Activated CD8-positive, alpha-beta memory T cell treated with anti-CD3 and anti-CD28 coated beads for 1 hour (primary cell): ENCODE measurements at regions not wholly inside any gene's neighbourhood (a gene's known extent, or its start where the extent isn't known, plus 50 kb on each side); places are given as distances from the start of the nearest gene placed in this dataset.
"Not testable (repeated sequence)": the region's sequence is repeated elsewhere in the genome, so short reads cannot be mapped to it uniquely, and the experiment has no call there.

Experiments
- DNase-seq, 2 donors: peaks; one replicate each; pipeline ENCODE4 v3.0.0-alpha.2; 2020; ENCODE audit warnings: low read depth in 1 of 2; ENCODE audit errors: extremely low read depth in 1 of 2

DNA sequence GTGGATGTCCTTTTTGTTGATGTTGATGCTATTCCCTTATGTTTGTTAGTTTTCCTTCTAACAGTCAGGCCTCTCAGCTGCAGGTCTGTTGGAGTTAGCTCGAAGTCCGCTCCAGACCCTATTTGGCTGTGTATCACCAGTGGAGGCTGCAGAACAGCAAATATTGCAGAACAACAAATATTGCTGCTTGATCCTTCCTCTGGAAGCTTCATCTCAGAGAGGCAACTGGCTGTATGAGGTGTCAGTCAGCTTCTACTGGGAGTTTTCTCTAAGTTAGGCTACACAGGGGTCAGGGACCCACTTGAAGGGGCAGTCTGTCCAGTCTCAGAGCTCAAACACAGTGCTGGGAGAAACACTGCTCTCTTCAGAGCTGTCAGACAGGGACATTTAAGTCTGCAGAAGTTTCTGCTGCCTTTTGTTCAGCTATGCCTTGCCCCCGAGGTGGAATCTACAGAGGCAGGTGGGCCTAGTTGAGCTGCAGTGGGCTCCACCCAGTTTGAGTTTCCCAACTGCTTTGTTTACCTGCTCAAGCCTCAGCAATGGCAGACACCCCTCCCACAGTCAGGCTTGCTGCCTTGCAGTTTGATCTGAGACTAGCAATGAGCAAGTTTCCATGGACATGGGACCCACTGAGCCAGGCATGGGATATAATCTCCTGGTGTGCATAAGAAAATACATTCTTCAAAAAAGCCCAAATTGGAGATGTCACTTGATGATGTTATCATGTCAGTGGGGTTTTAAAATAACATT lies 99.5 kb downstream of the KDM5D start:
- DNase-seq, result no peak

DNA sequence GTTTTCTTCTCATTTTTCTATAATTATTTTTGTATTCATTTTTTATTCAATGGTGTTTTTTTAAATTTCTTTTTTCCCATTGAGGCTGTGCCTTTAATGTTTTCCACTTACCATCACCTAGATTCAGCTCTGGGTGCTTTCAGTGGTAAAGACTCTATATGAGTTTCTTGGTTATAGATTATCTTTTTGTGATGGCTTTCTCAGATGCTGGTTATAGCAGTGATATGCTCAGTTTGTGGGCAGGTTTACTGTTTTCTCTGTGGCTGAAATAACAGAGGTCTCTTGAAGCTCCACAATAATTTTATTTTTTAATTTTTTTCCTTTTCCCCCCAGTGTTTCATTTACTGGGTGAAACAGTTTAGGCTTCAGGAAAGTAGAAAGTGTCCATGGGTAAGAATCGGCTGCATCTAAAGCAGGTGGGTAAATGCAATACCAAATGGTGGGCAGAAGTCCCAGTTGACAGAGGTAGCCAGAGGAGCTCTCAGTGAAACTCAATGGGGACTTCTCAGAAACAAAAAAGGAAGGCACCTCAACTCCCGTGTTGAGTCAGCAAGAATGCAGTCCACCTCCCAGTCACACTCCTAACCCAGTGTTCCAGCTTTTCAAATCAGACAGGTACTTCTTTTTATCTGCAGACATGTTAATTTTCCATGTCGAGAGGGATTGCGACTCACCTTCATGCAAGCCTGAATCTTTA lies 106.7 kb downstream of the KDM5D start:
- no peak for DNase-seq

DNA sequence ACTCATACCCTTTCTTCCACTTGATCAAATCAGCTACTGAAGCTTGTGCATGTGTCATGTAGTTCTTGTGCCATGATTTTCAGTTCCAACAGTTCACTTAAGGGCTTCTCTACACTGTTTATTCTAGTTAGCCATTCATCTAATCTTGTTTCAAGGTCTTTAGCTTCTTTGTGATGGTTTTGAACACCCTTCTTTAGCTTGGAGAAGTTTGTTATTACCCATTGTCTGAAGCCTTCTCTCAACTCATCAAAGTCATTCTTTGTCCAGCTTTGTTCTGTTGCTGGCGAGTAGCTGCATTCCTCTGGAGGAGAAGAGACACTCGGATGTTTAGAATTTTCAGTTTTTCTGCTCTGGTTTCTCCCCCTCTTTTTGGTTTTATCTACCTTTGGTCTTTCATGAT lies 115.6 kb downstream of the KDM5D start:
- no peak for DNase-seq

DNA sequence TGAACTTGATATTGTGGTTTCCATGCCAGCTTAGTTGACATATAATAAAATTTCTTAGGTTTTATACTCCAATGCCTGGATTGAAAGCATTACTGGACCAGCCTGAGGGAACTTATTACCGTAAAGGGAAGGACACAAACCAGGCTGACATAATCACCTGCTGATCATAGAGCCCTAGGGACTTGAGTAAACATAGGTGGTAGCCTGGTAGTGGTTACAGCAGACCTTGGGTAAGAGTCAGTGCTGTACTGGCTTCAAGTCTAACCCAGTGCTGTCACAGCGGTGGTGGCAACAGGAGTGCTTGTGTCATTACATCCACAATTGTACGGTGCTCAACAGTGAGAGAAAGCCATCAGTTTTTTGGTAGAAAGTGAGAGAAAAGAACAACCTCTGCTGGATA lies 122.1 kb downstream of the KDM5D start:
- DNase-seq, result no peak

DNA sequence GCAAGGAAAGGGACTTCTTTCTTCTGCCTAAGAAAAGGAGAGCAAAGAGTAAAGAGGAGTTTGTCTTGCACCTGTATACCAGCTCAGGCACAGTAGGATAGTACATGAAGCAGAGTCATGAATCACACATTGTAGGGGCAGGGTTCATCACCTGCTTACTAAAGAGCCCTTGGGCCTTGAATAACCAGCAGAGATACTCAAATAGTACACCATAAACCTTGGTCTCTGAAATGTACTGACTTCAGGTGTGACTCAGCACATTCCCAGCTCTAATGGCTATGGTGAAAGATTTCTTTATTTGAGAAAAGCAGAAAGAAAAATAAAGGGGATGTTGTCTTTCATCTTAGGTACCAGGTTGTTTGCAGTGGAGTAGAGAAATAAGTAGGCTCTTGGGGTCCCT lies 122.8 kb downstream of the KDM5D start:
- no peak for DNase-seq

DNA sequence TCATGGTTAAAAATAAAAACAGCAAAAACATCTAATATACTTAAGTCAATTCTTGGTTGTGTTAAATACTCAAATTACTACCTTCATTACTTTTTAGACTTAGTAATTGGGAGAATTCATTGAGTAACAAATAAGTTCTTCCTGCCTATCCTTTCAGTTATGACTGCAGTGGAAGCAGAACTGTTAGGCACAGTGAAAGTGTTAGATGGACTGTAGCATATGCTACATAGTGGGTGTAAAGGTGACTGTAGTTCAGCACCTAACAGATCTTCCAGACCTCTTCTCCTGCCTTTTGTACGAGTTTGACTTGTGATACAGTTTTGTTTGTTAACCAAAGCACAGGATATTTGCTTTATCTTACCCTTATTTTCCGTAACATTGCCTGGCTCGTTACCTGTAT lies 143.4 kb downstream of the KDM5D start:
- DNase-seq, result no peak

DNA sequence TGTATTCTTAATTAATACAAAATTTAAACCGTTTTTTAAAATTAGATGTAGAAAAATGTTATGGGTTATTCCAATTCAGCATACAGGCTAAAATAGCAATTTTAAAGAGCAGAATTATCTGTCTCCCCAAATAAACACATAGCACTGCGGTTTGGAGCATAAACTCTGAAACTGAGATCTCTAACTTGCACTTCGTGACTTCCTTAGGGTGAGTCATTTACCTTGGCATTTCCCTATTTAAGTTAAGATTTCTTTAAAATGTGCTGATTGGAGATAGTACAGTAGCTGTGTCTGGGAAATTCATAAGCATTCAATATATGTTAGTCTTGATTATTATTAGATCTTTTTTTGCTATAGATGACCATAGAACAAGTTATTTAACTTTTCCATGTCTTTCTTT lies 143.8 kb downstream of the KDM5D start:
- DNase-seq, result no peak

DNA sequence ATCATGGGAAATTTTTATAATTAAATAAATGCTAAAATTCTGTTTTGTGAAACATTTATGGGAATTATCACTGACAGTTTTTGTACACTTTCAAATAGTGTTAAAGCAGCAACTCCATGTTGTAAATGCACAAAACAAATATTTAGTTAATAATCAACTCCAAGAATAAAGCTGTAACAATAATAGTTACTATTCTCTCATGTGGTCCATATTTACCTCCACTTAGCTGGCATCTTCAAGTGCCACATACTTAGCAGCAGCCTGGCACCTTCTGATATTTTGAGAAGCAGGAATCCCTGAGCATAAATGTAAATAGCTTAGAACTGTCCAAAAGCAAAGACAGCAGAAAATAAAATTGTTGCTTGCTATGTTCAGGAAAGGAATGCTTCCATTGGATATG lies 154.3 kb downstream of the KDM5D start:
- DNase-seq, result no peak

DNA sequence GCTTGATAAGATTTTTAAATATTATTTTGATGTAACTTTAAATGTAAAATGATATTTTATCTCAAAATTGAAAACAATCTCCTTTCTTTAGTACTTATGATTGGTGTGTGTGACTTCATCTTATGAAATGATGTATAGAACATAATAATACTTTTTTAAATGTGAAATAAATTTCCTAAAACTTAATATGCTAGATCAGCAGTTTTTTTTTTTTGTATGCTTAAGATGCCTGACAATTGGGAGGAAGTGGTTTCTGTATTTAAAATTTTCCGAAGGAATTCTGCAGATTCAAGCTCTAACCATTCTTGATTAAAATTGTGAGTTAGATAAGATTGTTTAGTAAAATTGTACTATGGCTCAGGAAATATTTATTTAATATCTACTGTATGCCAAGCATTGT lies 154.9 kb downstream of the KDM5D start:
- no peak for DNase-seq

DNA sequence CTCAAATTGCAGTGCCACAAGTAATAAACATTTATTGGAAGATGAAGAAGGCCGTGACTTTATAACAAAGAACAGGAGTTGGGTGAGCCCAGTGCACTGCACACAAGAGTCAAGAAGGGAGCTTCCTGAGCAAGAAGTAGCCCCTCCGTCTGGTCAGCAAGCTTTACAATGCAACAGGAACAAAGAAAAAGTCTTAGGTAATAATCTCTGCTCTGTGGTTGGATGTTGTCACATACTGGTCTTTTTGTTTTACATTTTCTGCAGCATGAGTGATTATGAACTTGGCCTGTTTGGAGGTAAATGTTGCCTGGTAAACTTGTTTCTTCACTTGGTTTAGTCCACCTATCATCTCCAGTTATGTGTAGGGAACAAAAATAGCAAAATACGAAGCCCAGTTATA lies 157.2 kb downstream of the KDM5D start:
- no peak for DNase-seq

DNA sequence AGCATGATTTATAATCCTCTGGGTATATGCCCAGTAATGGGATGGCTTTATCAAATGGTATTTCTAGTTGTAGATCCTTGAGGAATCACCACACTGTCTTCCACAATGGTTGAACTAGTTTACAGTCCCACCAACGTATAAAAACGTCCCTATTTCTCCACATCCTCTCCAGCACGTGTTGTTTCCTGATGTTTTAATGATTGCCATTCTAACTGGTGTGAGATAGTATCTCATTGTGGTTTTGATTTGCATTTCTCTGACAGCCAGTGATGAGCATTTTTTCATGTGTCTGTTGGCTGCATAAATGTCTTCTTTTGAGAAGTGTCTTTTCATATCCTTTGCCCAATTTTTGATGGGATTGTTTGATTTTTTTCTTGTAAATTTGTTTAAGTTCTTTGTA lies 163.5 kb downstream of the KDM5D start:
- DNase-seq, result not testable (repeated sequence)

DNA sequence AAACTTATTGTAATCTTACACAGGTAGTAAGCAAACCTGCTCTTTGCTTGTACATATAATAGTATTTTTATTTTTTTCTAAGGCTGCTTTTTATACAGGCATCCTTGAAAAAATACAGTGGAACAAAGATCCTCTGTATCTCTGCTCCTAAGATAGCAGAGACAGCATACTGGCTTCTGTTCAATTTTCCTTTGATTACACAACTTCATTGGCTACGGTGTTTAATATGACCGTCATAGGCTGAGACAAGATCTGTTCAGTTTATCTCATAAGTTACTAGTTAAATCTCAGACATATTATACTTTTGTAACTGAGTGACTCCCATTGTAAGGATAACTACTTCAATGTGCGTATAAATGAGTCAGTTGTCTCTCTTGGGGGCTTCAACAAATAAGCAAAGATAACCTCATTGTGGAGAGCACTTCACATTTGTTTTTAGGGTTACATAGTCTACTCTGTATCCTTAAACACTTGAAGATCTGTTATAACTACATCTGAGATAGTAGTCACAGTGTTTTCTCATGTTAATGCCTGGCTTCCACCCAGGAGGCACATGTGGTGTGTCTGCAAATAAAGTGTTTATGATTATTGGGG lies 166.1 kb downstream of the KDM5D start:
- no peak for DNase-seq

DNA sequence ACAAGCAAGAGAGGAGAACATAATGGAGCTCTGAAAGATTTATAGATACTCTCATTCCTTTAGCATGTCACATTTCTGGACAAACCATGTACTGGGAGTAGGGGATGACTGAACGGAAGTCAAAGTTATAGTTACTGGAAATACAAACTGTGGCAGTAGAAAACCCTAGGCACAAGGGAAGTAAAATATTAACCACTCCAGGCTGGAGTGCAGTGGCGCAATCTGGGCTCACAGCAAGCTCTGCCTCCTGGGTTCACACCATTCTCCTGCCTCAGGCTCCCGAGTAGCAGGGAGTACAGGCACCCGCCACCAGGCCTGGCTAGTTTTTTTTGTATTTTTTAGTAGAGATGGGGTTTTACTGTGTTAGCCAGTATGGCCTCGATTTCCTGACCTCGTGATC lies 167.3 kb downstream of the KDM5D start:
- DNase-seq, result no peak

DNA sequence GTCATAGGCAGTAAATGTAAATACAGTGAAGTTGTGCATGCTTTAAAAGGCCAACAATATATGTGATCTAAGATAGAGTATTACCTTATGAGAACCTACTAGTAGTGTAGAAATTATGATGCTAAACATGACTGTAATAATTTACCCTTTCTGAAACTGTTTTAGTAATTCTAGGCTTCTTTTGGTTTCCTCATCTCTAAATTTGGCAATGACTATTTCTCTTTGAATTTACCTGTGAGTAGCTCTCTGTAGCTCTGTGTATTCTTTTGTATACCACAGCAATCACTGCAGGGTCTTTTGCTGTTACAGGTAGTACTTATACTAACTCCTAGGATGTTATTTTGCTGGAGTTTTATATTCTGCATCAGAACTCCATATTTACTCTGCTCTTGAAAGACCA lies 169.6 kb downstream of the KDM5D start:
- DNase-seq, result no peak

DNA sequence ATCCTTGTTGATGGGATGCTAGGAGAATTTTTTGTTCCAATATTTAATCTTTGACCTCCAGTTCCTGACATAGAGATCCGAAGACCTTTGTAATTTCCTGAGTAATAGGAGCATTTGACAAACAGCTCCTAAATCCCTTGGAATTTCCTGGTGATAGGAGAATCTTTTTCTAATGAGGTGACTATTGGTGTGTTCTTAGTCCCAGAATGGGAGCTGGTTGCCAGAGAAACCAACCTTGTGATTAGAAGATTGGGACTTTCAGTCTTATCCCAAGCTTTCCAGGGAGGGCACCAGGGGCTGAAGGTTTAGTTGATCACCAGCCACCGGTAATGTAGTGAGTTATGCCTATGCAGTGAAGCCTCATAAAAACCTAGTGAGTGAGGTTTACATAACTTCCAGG lies 170.9 kb downstream of the KDM5D start:
- DNase-seq, result no peak

DNA sequence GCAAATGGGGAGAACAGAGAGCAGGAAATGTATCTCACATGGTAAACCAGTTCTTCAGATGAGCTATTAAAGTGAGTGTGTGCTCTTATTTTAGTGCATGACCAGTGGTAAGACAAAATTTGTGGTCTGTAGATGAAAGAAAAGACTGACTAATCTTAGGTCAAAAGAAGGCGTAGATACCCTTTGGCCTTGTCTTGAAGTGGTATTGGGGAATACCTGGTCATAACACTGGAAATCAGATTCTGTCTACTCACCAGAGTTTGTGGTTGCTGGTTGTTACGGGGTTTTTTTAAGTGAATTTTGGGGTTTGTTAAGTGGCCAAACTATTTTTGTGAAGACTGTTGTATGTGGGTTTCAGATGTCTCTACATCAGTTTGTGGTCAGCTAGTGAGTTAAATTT lies 173.5 kb downstream of the KDM5D start:
- no peak for DNase-seq

DNA sequence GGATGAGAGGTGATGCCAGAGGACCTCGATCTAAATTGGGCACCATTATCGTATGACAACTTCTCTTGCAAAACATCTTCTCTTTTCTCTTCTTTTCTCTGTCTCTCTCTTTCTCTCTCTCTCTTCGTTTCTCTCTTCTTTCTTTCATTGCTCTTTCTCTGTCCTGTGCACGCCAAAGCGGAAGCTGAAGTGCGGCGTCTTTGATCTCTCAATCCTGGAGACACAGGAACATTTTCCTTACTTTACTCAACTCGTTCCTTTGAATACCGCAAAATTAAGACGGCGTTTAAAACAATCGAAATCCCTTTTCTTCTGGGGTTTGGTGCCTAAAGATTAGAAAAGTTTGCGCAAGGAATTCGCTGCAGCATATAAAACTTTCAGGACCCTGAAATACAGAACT lies 176.6 kb downstream of the KDM5D start:
- no peak for DNase-seq

DNA sequence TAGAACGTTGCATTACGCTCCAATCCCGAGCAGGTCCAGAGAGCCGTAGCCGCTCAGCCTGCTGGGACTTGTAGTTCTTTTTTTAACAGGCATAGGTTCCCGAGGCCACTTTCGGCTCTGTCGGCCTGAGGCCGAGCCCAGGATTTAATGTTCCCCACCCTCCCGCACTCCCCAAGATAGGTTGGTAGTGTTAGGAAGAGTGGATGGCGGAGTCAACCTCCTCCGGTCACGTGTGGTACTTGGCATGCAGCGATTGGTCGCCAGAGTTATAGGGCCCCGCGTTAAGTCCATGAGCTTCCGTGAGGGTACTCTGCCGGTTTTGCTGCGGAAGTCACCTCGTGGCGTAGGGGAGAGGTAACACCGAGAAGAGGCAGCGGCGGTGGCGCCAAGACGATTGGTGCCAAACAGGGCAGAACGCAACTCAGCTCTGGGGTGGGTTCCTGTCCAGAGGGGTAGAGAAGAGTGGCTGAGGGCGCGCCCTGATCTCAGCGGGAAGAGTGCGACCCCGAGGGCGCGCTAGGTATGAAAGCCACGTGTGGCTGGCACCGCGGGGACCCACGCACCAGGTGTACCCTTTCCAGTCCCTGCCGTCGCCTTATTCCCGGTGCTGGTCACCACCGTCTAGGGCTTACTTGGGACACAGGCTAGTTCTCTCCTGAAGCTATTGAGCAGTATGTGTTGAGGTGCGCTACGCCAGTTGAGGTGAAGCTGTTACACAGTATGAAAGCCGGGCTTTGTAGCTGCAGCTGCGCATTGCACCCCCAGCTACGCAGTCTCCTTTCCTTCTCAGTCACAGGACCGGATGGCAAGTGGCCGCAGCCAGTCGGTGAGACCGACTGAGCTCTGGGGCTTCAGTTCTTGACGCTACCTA lies 177.2 kb downstream of the KDM5D start:
- DNase-seq, result peak in 1 of 2 donors; percentile 62

DNA sequence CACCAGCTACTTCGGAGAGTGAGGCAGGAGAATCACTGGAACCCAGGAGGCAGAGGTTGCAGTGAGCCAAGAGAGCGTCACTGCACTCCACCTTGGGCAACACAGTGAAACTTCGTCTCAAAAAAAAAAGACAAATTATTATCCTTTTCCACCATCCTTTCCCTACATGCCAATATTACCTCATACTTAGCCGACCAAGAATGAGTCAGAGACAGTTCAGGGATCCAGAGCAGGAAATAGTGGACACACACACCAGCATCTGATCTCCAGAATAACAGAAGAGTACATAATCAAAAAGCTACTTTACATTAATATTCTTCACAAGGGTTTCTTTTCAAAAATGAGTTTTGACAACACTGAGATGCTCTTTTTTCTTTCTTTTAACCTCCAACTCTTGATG lies 185.4 kb downstream of the KDM5D start:
- DNase-seq, result no peak

DNA sequence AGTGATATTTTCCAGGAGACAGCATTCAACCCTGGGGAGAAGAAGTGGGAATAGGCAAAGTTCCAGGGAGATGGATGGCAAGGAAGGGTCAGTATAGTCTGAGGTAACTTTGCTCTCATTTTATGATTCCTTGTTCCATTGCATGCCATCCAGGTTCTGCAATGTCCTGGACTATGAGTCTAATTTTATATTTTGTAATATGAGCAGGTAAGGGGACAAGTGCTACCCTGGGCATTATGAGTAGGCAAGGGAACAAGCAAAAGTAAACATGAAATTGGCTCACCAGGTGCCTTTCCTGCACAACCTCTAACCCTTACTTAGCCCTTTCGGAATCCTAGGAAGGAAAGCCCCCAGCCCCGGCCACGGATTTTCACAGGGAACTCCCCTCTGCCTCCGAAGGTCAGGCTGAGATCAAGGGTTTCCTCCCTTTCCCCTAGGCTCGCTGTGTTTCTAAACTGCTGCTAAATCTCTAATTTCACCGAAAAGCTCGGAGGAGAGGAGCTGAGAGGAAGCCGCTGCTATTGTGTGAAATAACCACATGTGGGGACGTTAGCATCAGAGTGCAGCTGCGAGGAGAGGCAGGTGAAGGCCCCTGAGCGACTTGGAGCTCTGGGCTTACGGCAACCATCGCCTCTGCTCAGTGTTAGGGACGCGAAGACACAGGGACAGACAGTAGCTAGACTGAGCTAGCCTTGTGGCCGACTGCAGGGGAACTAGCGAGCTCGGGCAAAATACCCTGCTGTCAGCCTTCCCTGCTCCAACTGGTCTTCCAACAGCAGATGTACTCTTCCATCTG lies 194.7 kb downstream of the KDM5D start:
- no peak for DNase-seq
